ENCODE measurements at regions not wholly inside any gene's neighbourhood (a gene's known extent, or its start where the extent isn't known, plus 50 kb on each side); places are given as distances from the start of the nearest gene placed in this dataset.

- ChIA-PET CTCF (no interaction called here), SMC1A (ENCODE audit: uncharacterized antibody, unreplicated experiment) (no interaction called here), POLR2A (no interaction called here), RAD21 (ENCODE audit: unreplicated experiment) (no interaction called here)
- Histone ChIP-seq H3K4me1 (ENCODE audit: control insufficient read depth, insufficient read depth, low read length) (no peaks in the 10 kb centered on the region), H3K27ac (ENCODE audit: control insufficient read depth, insufficient read depth) (no peak overlapping the region), H3K9ac (ENCODE audit: control insufficient read depth, insufficient read depth, low read length) (no peak overlapping the region), H3K4me2 (ENCODE audit: control insufficient read depth, insufficient read depth) (no peak overlapping the region), H3K4me3 (no peak overlapping the region), H2AFZ (ENCODE audit: control insufficient read depth, low read depth, low read length) (no peak overlapping the region), H4K20me1 (ENCODE audit: control insufficient read depth, insufficient read depth) (no peaks in the 10 kb centered on the region), H3K9me3 (replicated peaks; ENCODE audit: control insufficient read depth, insufficient read depth, low read length) (peaks cover 2% of the 10 kb centered on the region; the same call in 1 of the 3 replicates), H3K27me3 (replicated peaks in 1 of 2; ENCODE audit: control insufficient read depth in 2 of 2, insufficient read depth in 2 of 2, low read length in 1 of 2) (no peaks in the 10 kb centered on the region), H3K79me2 (ENCODE audit: control insufficient read depth, insufficient read depth, low read length) (no peaks in the 10 kb centered on the region), H3K36me3 (ENCODE audit: control insufficient read depth in 2 of 2, insufficient read depth in 2 of 2, low read length in 1 of 2) (no peaks in the 10 kb centered on the region)
- WGBS (ENCODE audit: insufficient coverage, insufficient replicate concordance, low lambda C conversion rate, missing lambda C conversion rate), result 30% methylated on average over 6 of the region's 6 CpGs
- FAIRE-seq (no peak), DNase-seq (ENCODE audit: low read depth, low spot score) (no peak), ATAC-seq (no peak)
- in situ Hi-C loops (cut with MboI) (no loop called here), intact Hi-C loops (cut with micrococcal nuclease; ENCODE audit: unreplicated experiment) (no loop called here)
- TF ChIP-seq ZSCAN29 (IDR thresholded peaks at IDR 0.05), result no peak
- TF ChIP-seq RAD21 (IDR thresholded peaks at IDR 0.05; ENCODE audit: insufficient read depth, low read depth, low read length), result no peak
- TF ChIP-seq EGR1 (IDR thresholded peaks at IDR 0.05; ENCODE audit: borderline replicate concordance in 1 of 2, low read depth in 2 of 2, low read length in 2 of 2), result no peak
- no peak for TF ChIP-seq RELA (IDR thresholded peaks at IDR 0.05; ENCODE audit: borderline replicate concordance, partially characterized antibody)
- TF ChIP-seq MEF2A (IDR thresholded peaks at IDR 0.05; ENCODE audit: insufficient read depth, low read depth, low read length), result no peak
- TF ChIP-seq WRNIP1 (IDR thresholded peaks at IDR 0.05; ENCODE audit: borderline replicate concordance, low read depth, low read length), result no peak
- no peak for TF ChIP-seq FOS (IDR thresholded peaks at IDR 0.05; ENCODE audit: borderline replicate concordance, extremely low read depth, insufficient read length)
- TF ChIP-seq KAT2A (conservative IDR thresholded peaks at IDR 0.05; ENCODE audit: control insufficient read depth, low read depth, low read length), result no peak
- TF ChIP-seq MYB (IDR thresholded peaks at IDR 0.05; ENCODE audit: borderline replicate concordance, low read depth, low read length), result no peak
- TF ChIP-seq, protein P1, sequence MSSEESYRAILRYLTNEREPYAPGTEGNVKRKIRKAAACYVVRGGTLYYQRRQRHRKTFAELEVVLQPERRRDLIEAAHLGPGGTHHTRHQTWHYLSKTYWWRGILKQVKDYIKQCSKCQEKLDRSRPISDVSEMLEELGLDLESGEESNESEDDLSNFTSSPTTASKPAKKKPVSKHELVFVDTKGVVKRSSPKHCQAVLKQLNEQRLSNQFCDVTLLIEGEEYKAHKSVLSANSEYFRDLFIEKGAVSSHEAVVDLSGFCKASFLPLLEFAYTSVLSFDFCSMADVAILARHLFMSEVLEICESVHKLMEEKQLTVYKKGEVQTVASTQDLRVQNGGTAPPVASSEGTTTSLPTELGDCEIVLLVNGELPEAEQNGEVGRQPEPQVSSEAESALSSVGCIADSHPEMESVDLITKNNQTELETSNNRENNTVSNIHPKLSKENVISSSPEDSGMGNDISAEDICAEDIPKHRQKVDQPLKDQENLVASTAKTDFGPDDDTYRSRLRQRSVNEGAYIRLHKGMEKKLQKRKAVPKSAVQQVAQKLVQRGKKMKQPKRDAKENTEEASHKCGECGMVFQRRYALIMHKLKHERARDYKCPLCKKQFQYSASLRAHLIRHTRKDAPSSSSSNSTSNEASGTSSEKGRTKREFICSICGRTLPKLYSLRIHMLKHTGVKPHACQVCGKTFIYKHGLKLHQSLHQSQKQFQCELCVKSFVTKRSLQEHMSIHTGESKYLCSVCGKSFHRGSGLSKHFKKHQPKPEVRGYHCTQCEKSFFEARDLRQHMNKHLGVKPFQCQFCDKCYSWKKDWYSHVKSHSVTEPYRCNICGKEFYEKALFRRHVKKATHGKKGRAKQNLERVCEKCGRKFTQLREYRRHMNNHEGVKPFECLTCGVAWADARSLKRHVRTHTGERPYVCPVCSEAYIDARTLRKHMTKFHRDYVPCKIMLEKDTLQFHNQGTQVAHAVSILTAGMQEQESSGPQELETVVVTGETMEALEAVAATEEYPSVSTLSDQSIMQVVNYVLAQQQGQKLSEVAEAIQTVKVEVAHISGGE (CRISPR knock-in tag; IDR thresholded peaks at IDR 0.05), result no peak
- no TSS peak for BruUV-seq (replicated peaks)
Measured at GRCh38 chr12:127143020-127143419, 1124.0 kb upstream of the TMEM132C start.
